Activated effector memory CD4-positive, alpha-beta T cell treated with anti-CD3 and anti-CD28 coated beads, Interleukin-2, amount 50 U/mL, for 16 hours (primary cell): ENCODE measurements at regions not wholly inside any gene's neighbourhood (a gene's known extent, or its start where the extent isn't known, plus 50 kb on each side); places are given as distances from the start of the nearest gene placed in this dataset.
"Not testable (repeated sequence)": the region's sequence is repeated elsewhere in the genome, so short reads cannot be mapped to it uniquely, and the experiment has no call there.

Experiments
- DNase-seq: peaks from one replicate; pipeline ENCODE4 v3.0.0-alpha.2; 2020

DNA sequence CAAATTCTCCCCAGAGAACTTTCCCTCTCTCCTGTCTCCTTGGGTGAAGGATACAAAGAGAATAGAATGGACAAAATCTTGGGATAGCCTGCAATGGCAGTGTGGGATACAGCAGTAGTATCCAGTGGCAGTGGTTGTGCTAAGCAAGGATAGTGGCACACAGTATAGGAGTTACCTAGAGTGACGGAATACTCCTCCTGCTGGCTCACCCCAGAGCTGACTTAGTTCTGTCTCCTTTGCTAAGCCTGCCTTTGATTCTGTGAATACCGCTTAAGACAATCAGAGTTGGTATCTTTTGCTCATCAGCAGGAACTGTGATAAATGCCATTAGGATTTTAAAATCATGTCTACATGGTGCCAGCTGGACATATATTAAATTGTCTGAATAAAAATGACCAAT is 404.3 kb downstream of the JRKL start:
- DNase-seq: no peak

DNA sequence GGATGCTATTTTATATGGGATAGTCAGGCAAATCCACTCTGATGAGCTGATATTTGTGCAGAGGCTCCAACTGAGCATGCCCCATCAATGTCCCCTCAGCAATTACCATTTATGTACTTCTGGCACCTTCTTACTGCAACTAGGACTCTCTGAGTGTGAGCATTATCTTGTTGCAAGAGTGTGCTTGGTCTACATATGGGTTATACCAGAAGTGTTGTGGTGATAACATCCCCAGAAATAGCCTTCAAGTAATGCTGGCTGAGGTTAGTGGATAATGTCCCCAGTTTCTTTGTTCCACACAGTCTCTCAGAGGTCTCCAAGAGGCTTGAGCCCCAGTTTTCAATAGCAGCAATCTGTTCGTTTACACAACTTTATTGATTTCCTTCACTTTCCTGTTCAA is 408.6 kb downstream of the JRKL start:
- DNase-seq: no peak

DNA sequence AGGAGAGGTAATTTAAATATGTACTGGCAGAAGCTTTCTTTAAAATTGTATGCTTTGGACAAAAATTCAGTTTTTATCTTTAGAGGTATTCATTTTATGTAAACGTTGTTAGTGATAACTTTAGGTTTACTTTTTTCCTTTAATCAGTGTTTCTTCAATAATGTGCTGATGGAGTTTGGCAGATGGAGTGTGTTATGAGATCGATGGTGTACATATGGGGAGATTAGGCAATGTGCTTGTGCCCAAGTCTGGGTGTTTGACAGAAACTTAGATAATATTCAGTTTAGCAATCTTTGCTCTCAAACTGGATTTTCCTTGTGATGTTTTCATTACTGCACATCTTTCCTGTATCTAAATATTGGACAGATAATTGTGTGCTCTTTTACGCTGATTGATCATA is 425.4 kb downstream of the JRKL start:
- DNase-seq: no peak

DNA sequence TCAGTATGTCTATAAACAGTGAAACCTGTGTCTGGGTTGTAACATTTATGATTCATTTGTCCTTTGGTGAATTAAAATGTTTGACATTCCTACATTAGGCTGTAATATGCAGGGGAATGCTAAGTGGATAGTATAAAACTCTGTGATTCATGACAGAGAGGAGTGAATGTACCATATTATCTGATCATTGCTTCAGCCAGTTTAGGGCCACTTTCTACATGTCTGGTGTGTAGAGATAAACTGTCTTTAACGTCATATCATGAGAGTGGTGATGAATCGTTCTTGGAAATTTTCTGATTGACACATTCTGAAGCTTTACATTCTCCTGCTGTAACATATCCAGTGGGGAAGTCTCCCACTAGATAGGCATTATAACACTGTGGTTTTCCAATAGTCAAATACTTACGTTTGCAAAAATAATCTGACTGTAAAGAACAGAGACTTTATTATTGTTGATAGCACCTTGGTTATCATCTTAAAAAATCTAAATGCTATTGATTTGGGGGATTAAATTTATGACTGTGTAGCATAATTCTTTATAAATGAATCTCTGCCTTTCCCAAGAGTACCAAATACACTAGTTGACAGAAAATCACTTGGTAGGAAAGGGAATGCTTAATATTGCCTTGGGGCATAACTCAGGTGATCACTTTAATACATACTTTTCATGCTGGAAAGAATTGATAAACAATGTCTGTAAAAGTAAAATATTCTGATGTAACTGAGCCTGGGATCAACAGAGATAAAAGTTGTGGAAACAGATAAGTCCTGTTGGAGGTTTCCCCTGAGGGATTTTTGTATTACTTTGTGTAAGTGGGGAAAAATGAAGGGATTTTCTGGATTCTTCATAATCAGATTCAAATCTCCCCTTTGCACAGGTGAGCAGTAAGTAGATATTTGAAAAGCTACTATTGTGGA is 427.9 kb downstream of the JRKL start:
- DNase-seq: no peak

DNA sequence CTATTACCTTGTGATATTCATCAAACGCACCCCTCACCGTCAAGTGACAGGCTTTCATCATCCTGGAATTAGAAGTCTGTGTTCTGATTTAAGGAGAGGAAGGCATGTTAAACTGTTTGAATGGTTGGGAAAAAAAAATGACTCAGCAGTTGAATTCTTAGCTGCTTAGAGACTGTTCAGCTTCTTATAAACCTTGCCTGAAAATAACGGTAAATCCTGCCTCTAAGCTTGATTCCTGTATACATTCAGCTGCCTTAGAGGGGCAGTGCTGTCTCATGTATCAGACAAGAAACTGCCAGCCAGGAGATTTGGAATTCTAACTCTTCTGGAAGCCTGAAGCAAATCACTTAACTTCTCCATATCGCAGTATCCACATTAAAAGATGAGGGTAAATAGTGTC is 437.4 kb downstream of the JRKL start:
- DNase-seq: no peak

DNA sequence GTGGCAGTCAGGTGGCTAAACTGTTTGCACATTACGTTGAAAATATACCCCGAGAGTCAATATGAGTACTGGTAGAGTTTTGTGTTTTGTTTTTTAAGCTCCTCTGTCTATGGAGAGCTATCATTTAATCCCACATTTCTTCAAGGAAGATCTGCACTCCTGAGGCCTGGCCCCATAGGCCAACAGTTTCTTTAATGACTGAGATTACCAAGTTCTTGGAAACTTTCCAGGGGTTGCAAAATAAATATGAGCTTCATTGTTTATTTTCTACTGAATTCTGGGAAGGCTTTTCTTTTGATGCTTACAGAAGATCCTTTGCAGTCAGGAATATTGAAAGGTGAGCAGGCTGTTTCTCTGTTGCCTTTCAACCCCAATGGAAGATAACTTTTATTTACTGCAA is 452.0 kb downstream of the JRKL start:
- no peak for DNase-seq

DNA sequence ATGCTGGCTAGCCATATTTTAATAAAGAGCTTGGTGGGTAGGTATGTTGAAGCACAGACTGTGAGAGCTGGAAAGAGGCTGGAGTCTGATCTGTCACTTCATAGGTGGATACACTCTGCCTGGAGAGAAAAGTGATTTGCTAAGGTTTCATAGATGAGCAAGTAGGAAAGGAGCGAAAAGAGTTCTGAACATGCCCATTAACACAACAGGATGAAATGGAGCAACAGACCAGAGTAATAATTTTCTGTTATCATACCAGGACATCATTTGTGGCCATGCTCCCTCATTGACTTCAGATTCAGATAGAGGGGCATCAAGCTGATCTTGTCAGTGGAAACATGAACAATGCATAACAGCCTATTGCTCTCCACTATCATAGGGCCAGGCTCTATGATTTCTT is 452.9 kb downstream of the JRKL start:
- DNase-seq: no peak

DNA sequence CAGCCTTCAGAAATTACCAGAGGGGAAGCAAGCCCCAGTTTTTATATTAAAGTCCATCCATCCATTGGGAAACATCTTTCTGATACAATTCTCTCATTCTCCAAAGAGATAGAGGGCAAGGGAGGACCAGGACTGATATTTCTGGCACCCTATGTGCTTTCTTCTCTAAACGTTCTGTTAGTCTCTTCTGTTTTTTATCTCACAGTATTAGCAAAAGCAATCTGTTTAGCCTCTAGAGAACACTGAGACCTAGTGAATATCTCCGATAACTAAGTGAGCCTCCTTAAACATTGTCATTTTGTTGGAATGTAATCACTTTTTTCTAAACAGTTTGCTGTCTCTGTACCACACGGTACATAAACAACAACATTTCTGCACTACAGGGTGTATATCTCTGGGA is 464.6 kb downstream of the JRKL start:
- no peak for DNase-seq

DNA sequence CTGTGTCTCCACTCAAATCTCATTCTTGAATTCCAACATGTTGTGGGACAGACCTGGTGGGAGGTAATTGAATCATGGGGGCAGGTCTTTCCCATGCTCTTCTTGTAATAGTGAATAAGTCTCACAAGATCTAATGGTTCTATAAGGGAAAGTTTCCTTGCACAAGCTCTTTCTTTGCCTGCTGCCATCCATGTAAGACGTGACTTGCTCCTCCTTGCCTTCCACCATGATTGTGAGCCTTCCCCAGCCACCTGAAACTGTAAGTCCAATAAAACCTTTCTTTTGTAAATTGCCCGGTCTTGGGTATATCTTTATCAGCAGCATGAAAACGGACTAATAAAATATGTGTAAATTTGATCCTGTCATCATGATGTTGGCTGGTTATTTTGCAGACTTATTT is 471.9 kb downstream of the JRKL start:
- DNase-seq: not testable (repeated sequence)

DNA sequence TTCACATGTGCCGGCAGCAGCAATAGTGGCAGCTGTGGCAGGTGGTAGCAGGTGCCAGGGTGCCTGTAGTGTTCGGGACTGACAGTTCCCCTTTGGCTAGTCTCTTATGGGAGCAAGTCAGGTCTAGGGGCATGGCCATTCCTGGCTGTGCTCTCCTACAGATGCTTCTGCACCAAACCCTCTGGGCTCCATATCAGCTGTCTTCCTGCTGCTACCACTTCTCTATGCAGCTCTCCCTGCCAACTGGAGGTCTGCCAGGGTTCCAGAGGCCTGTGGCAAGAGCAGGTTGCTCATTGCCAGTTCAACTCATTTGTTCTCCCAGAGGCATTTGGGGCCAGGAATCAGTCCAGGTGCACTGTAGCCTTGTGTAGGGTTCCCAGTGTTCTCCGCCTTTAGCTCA is 473.7 kb downstream of the JRKL start:
- no peak for DNase-seq

DNA sequence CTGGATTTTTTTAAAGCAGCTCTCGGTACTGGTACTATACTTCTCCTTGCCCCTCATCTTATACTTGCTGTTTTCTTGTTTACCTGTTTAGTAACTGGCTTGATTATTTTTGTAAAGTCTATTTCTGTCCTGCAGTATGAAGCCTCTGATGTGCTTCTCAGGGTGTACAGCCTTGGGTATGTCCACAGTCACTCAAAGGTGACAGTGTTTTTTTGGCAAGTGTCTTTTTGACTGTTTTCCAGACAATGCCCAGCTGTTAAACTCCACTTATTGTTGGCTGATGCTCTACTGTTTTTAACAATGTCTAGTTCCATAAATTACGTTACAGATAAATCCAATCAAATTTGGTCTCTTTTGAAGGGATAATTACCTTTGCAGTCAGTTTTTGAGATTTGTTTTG is 475.2 kb downstream of the JRKL start:
- no peak for DNase-seq

DNA sequence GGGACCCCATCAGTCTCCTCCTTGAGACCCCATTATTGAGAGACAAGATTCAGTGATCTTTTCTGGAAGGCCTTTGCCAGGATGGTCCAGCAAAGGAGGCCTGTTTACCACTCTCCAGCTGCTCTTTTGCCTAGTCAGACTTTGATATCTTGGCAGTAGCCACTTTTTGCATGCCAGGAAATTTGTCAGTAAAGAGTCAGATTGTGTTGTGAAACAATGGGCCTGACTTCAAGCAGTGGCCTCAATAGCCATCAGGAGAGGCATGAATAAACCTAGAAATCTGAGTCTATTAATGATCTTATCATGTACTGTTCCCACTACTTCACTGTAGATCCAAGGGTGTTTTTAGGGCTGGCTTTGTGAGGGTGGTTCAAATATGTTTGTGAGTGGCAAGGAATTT is 479.4 kb downstream of the JRKL start:
- no peak for DNase-seq

DNA sequence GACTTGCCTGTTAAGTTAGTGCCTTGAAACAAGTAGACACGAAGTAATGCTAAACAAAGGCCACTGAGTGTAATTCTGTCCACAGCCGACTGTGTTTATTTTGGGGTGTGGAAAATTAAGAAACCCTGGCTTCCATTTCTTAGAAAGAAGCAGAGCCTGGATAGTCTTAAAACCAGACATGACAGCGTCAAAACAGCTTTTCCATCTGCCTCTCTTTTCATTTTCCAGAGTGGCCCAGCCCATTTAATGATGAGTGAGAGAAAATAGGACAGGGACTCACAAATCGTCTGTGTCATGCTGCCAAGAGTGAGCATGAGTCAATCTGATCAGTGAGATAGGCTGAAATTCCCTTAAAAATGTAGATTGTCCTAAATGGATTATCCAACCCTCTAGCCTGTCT is 485.9 kb downstream of the JRKL start:
- no peak for DNase-seq

DNA sequence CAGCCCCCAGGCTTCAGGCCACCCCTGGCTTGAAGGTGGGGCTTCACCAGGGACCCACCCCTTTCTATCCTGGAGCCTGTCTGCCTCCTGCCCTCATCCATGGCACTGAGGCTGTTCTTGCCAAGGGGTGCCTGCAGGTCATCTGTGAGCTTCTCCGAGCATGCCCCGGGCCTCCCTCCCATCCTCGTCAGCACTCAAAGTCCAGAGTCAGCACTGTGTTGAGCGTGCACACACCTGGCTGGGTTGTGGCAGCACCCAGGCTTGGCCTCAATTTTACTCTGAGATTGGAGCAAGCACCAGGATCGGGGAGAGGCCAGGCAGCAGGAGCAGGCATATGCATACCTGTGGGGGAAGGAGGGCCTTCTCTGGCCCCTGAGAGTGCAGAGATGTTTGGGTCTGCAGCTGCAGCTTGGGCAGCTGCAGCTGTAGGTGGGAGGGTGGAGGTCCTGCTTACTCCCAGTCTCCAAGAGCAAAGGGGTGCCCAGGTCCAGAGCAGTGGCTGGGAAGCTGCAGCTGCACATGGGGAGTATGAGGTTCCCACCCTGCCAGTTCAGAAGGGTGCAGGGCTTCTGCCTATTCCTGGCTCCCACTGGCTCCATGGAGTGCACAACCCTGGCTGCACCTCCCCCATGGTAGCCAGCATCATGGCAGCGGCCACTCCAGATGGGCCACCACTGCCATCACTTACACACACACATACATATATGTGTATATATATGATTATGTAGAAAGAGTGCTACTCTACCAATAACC is 488.7 kb downstream of the JRKL start:
- no peak for DNase-seq

DNA sequence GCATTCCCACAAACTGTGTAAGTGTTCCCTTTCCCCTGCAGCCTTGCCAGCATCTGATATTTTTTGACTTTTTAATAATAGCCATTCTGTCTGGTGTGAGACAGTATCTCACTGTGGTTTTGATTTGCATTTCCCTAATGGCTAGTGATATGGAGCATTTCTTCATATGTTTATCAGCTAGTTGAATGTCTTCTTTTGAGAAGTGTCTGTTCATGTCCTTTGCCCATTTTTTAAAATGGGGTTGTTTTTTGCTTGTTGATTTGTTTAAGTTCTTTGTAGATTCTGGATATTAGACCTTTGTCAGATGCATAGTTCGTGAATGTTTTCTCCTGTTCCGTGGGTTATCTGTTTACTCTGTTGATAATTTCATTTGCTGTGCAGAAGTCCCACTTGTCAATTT is 492.8 kb downstream of the JRKL start:
- not testable (repeated sequence) for DNase-seq

DNA sequence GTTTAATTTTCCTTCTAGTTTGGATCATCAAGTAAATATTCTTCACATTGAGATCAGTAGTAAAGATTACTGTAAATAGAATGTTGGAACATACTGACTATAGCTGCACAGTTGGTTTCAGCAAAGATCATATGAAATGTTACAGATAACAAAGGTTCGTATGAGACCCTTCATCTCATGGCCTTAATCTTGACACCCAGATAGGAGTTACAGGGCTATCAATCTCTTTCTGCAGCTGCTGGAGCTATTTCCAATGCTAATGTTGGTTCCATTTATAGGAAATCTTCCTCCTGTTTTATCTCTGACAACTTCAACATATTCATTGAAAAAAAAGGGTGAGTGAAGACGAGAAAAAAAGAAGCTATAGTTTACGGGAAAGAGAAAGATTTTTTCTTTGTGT is 495.6 kb downstream of the JRKL start:
- no peak for DNase-seq

DNA sequence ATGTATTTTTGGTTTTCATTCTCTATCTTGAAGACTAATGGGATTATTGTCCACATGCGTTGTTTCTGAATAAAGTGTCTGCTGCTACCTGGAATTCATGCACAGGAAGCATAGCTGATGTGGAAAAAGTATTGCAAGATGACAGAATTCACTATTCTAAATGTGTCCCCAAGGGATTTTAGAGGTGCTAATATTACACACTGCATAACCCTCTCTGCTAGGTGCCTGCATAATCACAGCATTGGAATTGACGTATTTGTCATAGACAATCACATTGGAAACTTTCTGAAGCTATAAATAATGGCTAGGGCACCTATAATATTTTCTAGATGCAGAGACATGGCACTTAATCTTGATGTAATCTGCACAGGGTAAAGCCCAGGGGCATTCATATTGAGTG is 496.1 kb downstream of the JRKL start:
- no peak for DNase-seq

DNA sequence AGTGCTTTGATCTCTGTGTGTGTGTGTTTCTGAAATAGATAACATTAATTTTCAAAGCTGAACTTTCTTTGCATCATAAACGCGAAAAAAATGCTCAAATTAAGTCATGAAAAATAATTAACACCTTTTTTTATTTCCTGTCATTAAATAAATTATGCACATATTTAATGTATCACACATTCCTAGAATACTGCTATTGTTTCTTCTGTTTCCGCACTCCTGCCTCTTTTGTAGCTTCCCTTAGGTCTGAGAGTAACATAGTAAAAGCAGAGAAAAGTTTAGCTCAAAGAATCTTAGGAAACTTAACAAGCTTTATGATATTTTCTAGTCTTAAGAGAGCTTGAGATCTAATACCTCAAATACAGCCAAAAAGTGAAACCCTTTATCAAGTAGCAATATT is 504.2 kb downstream of the JRKL start:
- DNase-seq: no peak

DNA sequence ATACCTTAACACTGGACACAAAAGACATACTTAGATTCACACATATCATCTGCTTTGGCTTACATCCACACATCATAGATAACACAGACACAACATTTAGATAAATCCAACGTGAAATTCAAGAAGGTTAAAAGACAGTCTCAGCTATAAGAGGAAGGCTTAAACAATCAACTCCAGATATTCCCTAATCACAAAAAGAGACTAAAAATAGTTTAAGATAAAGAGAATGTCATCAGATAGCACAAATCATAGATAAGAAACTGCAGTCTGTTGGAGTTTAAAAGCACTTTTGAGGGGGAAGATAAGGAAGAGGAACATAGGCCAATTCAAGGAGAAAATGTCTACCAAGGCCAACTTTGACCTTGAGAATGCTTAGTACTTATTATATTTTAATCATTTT is 504.8 kb downstream of the JRKL start:
- no peak for DNase-seq

DNA sequence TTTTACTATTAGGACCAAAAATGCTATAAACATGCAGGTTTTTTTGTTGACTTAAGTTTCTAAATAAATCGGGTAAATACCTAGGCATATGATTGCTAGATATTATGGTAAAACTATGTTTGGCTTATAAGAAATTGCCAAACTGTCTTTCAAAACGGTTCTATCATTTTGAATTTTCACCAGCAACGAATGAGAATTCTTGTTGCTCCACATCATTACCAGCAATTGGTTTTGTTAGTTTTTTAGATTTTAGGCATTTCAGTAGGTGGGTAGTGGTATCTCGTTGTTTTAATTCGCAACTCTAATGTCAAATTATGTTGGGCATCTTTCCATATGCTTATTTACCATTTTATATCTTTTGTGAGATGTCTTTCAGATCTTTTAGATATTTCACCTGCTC is 510.2 kb downstream of the JRKL start:
- no peak for DNase-seq

DNA sequence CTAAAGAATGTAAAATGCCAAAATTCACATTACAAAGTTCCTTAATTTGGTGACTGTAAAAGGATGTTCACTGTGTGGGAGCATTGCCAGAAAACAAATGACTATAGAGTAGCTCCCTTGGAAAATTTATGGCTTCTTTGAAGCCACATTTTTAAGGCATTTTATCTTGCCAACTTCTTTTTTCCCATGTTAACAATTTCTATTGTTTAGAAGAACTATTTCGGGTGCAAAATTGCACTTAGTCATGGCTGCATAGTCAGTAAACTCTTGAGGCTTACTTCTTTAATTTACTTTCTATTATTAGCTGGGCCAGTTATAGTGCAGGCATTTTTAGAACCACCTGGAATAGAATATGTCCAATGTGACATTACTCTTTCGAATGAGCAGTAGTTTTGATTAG is 515.3 kb downstream of the JRKL start:
- DNase-seq: no peak

DNA sequence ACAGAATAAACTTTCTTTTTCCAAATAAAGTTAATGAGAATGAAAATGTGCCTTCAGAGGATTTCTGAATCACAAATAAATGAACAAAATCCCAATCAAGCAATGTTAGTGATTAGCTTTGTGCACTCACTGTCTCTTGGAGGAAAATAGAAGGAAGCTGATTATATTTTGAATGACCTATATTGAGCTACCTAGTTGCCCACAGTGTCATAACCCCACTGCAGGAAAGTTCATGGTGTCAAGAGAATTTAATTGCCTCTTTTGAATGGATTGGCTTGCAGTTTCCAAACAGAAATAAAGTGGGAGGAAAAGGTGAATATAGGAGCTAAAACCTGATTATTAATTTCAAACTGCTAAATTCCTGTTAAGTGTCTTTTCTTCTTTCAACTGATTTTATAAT is 515.9 kb downstream of the JRKL start:
- DNase-seq: no peak

DNA sequence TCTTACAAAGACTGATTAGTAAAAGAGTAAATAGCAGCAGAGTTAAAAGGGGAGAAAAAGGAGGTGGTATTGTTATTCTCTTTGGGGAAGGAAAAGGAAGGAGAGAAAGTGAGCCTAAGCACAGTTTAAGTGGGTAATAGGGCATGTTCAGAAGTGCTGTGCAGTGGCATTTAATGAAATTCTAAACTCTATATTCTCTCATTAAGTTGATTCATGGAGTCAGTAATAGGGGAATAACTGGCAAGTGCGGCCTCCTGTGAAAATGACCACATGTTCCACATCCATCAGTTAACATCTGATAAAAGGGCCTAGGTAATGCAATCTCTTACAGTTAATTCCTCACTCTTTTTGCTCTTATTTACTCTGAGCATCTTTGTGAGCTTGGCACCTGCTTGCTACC is 516.7 kb downstream of the JRKL start:
- no peak for DNase-seq

DNA sequence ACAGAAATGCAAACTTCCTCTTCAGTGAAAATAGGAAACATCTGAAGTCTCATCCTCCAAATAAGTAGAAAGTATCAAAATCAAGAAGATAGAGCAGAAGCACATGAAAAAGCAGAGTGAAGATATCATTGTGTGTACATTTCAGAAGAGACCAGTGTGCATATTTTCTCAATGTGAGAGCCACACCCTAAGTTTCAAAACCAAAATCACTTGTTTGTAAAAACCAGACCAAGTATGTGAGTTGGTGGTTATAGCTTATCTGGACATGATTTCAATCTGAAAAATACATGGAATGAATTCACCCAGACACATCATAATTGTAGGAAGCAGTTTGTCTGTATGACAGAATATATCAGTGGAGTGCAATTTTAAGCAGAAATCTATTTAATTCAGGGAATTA is 536.0 kb downstream of the JRKL start:
- DNase-seq: no peak

DNA sequence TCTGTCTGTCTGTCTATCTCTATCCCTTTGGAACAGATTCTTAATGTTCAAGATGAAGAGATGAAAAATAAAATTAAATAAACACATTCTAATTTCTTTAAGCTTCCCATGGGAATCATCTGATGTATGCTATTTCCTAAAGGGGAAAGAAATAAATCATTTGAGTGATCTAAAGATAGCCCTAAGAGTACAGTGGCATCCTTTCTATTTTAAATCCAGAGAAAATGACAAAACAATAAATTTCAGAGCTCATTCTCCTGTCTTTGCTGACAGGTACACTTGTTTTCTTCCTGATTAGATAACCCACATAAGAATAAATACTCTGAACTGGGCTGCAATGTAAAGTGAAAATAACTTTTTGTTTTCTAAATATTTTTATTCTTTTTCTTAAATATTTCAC is 550.4 kb downstream of the JRKL start:
- no peak for DNase-seq
